ENCODE measurements at regions not wholly inside any gene's neighbourhood (a gene's known extent, or its start where the extent isn't known, plus 50 kb on each side); places are given as distances from the start of the nearest gene placed in this dataset.

DNA sequence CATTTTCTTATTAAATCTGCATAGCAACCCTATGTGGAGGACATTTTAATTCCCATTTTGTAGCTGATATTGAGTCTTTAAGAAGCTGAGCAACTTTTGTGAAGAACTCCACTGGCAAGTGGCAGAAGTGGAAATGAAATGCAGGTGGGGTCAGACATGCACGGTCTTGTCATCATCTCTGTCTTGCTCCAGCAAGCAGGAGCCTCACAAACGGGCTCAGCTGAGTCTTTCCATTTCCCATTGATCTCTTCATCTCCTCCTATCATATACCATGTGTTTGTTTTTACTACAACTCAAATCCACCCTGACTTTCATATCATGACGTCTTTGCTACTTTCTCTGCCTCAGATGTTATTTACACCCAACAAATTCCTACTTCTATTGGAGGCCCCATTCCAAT lies 97.9 kb upstream of the TENM4 start:
- ChIA-PET POLR2A (ENCODE audit: unreplicated experiment) (no interaction called here), CTCF (no interaction called here)
- TF ChIP-seq, protein P1, sequence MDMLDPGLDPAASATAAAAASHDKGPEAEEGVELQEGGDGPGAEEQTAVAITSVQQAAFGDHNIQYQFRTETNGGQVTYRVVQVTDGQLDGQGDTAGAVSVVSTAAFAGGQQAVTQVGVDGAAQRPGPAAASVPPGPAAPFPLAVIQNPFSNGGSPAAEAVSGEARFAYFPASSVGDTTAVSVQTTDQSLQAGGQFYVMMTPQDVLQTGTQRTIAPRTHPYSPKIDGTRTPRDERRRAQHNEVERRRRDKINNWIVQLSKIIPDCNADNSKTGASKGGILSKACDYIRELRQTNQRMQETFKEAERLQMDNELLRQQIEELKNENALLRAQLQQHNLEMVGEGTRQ (IDR thresholded peaks at IDR 0.05; ENCODE audit: low read depth, low read length) = no peak
- TF ChIP-seq NFE2L2 (IDR thresholded peaks at IDR 0.05; ENCODE audit: low read depth, low read length) (no peak), POLR2A (IDR thresholded peaks at IDR 0.05; ENCODE audit: low read depth, low read length) (no peak), MAZ (IDR thresholded peaks at IDR 0.05; ENCODE audit: borderline replicate concordance, low read depth, low read length) (no peak), FOS (IDR thresholded peaks at IDR 0.05; ENCODE audit: low read depth, low read length) (no peak), SMC3 (IDR thresholded peaks at IDR 0.05; ENCODE audit: low read depth, low read length) (no peak), MAFK (IDR thresholded peaks at IDR 0.05; ENCODE audit: low read depth, low read length) (no peak), BHLHE40 (IDR thresholded peaks at IDR 0.05; ENCODE audit: low read depth, low read length) (no peak), CEBPB (IDR thresholded peaks at IDR 0.05; ENCODE audit: low read depth, low read length) (no peak), CHD1 (IDR thresholded peaks at IDR 0.05; ENCODE audit: low read depth, low read length) (no peak), RAD21 (IDR thresholded peaks at IDR 0.05; ENCODE audit: low read length) (no peak), MXI1 (IDR thresholded peaks at IDR 0.05; ENCODE audit: borderline replicate concordance, low read depth, low read length) (no peak)
- Histone ChIP-seq H3K14ac (replicated peaks; ENCODE audit: low read depth, low read length) (no peak overlapping the region), H2BK20ac (ENCODE audit: low read depth, low read length) (no peak overlapping the region), H2BK15ac (ENCODE audit: low read depth, low read length) (no peak overlapping the region), H4K5ac (ENCODE audit: low read depth, low read length) (no peak overlapping the region), H2BK5ac (ENCODE audit: low read depth, low read length, poor library complexity, severe bottlenecking) (no peak overlapping the region), H3K79me1 (ENCODE audit: low read depth in 1 of 2, low read length in 2 of 2) (no peaks in the 10 kb centered on the region), H2AFZ (replicated peaks; ENCODE audit: low read length, poor library complexity) (no peak overlapping the region), H3K18ac (ENCODE audit: low read depth, low read length) (no peak overlapping the region), H3K23ac (ENCODE audit: low read depth, low read length) (no peak overlapping the region), H4K8ac (ENCODE audit: low read depth in 2 of 2, low read length in 2 of 2) (no peak overlapping the region), H2BK120ac (ENCODE audit: low read depth, low read length) (no peak overlapping the region), H3K27me3 (ENCODE audit: control insufficient read depth, insufficient read depth, low read length) (no peaks in the 10 kb centered on the region), H3K9me1 (ENCODE audit: insufficient read depth, low read length) (no peaks in the 10 kb centered on the region), H3K9me3 (ENCODE audit: control insufficient read depth, insufficient read depth, low read length) (no peaks in the 10 kb centered on the region), H3K56ac (ENCODE audit: extremely low read depth, insufficient read depth, low read length) (no peak overlapping the region), H3K4ac (ENCODE audit: low read depth, low read length) (no peak overlapping the region), H2AK9ac (replicated peaks; ENCODE audit: low read depth, low read length, poor library complexity) (no peak overlapping the region), H3K27ac (ENCODE audit: insufficient read depth, low read length) (no peak overlapping the region), H3K4me2 (ENCODE audit: low read depth, low read length) (no peak overlapping the region), H3K4me1 (ENCODE audit: control insufficient read depth, insufficient read depth, low read length) (no peaks in the 10 kb centered on the region), H3K36me3 (ENCODE audit: control insufficient read depth, insufficient read depth, low read length) (no peaks in the 10 kb centered on the region), H3K4me3 (ENCODE audit: insufficient read depth, low read depth, low read length) (no peak overlapping the region), H4K91ac (ENCODE audit: insufficient read depth, low read depth, low read length) (no peak overlapping the region), H4K20me1 (ENCODE audit: insufficient read depth, low read length) (no peaks in the 10 kb centered on the region), H2AK5ac (ENCODE audit: low read depth, low read length) (no peak overlapping the region), H3K9ac (ENCODE audit: low read depth, low read length) (no peak overlapping the region)
- 11% methylated on average over 1 of the region's 3 CpGs; no CpG with 5 or more reads in 1 of the 2 experiments for WGBS, 2 experiments (ENCODE audit: extremely low coverage in 2 of 2, insufficient read length in 1 of 2)
- dilution Hi-C loops (cut with HindIII; ENCODE audit: low sequenced_read_pairs, unreplicated experiment) = no loop called here
- no TSS peak for BruUV-seq (replicated peaks)
- ATAC-seq (ENCODE audit: low read depth) (no peak), DNase-seq (no peak)
- intact Hi-C loops (cut with micrococcal nuclease) = no loop called here
- in situ Hi-C loops (cut with MboI; ENCODE audit: low sequenced_read_pairs) = no loop called here
